ENCODE measurements at regions not wholly inside any gene's neighbourhood (a gene's known extent, or its start where the extent isn't known, plus 50 kb on each side); places are given as distances from the start of the nearest gene placed in this dataset.

DNA sequence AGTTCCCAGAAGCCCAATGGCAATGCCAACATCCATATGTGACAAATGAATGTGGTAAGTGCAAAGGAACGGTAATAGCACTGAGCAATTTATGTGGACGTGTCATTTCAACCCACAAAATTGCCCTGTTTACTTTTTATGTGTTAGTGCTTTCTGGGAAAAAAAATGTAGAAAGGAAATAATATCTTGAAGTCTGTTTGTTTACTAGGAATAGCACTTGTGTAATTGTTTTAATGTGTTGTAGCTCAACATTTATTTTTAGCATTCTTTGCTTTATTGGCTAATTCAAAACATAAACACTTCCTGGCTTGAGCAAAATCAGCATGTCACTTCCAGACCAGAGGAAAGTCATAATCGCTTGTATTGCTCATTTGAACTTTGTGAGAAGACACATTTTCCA is 224.8 kb upstream of the KCNK2 start:
- Histone ChIP-seq H3K27me3 (ENCODE audit: low read length) (no peaks in the 10 kb centered on the region), H3K79me2 (ENCODE audit: low read length) (no peaks in the 10 kb centered on the region), H3K9me3 (ENCODE audit: low read length) (no peaks in the 10 kb centered on the region), H3K4me3 (ENCODE audit: low read length) (no peak overlapping the region), H3K27ac (ENCODE audit: low read length) (no peak overlapping the region), H3K9me2 (replicated peaks; ENCODE audit: low read length) (no peaks in the 10 kb centered on the region), H3F3A (ENCODE audit: low read length, unreplicated experiment) (no peaks in the 10 kb centered on the region), H2AFZ (ENCODE audit: low read length) (no peak overlapping the region), H3K4me2 (ENCODE audit: low read length) (no peak overlapping the region), H4K20me1 (ENCODE audit: low read length) (no peaks in the 10 kb centered on the region), H3K36me3 (ENCODE audit: low read depth, low read length) (no peaks in the 10 kb centered on the region), H3K4me1 (ENCODE audit: insufficient read depth, low read length) (peaks cover 21% of the 10 kb centered on the region), H3K9ac (ENCODE audit: low read length) (no peak overlapping the region)
- ChIA-PET CTCF (no interaction called here), POLR2A (ENCODE audit: unreplicated experiment) (interaction anchor here (0.7 kb wide), 1 partner anchor 1856 kb away, joined by 3 read pairs; no protein-coding TSS in a partner anchor)
- intact Hi-C loops (cut with micrococcal nuclease): no loop called here
- ATAC-seq: peak; percentile 31; the same call in 1 of the 2 replicates
- DNase-seq: peak; percentile 61
- TF ChIP-seq EZH2 (IDR thresholded peaks at IDR 0.05; ENCODE audit: low read length, unreplicated experiment) (no peak), EZH2phosphoT487 (IDR thresholded peaks at IDR 0.05; ENCODE audit: borderline replicate concordance, low read length) (no peak)
- TF ChIP-seq, protein P1, sequence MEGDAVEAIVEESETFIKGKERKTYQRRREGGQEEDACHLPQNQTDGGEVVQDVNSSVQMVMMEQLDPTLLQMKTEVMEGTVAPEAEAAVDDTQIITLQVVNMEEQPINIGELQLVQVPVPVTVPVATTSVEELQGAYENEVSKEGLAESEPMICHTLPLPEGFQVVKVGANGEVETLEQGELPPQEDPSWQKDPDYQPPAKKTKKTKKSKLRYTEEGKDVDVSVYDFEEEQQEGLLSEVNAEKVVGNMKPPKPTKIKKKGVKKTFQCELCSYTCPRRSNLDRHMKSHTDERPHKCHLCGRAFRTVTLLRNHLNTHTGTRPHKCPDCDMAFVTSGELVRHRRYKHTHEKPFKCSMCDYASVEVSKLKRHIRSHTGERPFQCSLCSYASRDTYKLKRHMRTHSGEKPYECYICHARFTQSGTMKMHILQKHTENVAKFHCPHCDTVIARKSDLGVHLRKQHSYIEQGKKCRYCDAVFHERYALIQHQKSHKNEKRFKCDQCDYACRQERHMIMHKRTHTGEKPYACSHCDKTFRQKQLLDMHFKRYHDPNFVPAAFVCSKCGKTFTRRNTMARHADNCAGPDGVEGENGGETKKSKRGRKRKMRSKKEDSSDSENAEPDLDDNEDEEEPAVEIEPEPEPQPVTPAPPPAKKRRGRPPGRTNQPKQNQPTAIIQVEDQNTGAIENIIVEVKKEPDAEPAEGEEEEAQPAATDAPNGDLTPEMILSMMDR (conservative IDR thresholded peaks at IDR 0.05; ENCODE audit: low read depth, low read length): no peak
- BruUV-seq (replicated peaks): no TSS peak

DNA sequence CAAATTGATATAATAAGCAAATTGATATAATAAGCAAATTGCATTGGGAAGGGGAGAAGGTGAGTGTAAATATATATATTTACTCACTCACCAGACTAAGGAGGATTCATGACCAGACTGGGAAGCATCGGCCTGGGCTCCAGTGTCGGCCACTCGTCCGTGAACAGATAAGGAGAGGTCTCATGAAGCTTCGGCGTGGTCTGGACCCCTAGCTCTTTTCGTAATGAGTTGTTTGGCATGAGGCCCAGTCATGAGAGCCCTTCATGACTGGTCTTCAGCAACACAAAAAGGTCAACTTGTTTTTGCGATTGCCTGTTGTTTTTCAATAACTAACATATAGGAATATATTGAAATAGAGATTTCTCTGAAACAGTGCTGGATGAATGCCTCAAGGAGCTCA is 222.9 kb upstream of the KCNK2 start:
- ChIA-PET CTCF (interaction anchor here (0.6 kb wide), 1 partner anchor 51 kb away, joined by 4 read pairs; no protein-coding TSS in a partner anchor), POLR2A (ENCODE audit: unreplicated experiment) (interaction anchor here (0.6 kb wide), 1 partner anchor 51 kb away, joined by 22 read pairs; no protein-coding TSS in a partner anchor)
- H3K4me2 ChIP-seq (ENCODE audit: low read length): no peak overlapping the region
- no peaks in the 10 kb centered on the region for H3K36me3 ChIP-seq (ENCODE audit: low read depth, low read length)
- no peaks in the 10 kb centered on the region for H3K27me3 ChIP-seq (ENCODE audit: low read length)
- no peak overlapping the region for H3K9ac ChIP-seq (ENCODE audit: low read length)
- BruUV-seq (replicated peaks): no TSS peak
- H4K20me1 ChIP-seq (ENCODE audit: low read length): no peaks in the 10 kb centered on the region
- intact Hi-C loops (cut with micrococcal nuclease): loop anchor here (5.0 kb wide), 1 partner anchor 558 kb away; no protein-coding TSS in a partner anchor
- no peak overlapping the region for H3K4me3 ChIP-seq (ENCODE audit: low read length)
- no peaks in the 10 kb centered on the region for H3K9me3 ChIP-seq (ENCODE audit: low read length)
- TF ChIP-seq, protein P1 (conservative IDR thresholded peaks at IDR 0.05; ENCODE audit: low read depth, low read length): no peak
- TF ChIP-seq EZH2phosphoT487 (IDR thresholded peaks at IDR 0.05; ENCODE audit: borderline replicate concordance, low read length) (no peak), EZH2 (IDR thresholded peaks at IDR 0.05; ENCODE audit: low read length, unreplicated experiment) (no peak)
- no peaks in the 10 kb centered on the region for H3F3A ChIP-seq (ENCODE audit: low read length, unreplicated experiment)
- no peak overlapping the region for H3K27ac ChIP-seq (ENCODE audit: low read length)
- DNase-seq (no peak), ATAC-seq (no peak)
- no peak overlapping the region for H2AFZ ChIP-seq (ENCODE audit: low read length)
- H3K79me2 ChIP-seq (ENCODE audit: low read length): no peaks in the 10 kb centered on the region
- H3K9me2 ChIP-seq (replicated peaks; ENCODE audit: low read length): no peaks in the 10 kb centered on the region
- H3K4me1 ChIP-seq (ENCODE audit: insufficient read depth, low read length): peaks cover 34% of the 10 kb centered on the region

DNA sequence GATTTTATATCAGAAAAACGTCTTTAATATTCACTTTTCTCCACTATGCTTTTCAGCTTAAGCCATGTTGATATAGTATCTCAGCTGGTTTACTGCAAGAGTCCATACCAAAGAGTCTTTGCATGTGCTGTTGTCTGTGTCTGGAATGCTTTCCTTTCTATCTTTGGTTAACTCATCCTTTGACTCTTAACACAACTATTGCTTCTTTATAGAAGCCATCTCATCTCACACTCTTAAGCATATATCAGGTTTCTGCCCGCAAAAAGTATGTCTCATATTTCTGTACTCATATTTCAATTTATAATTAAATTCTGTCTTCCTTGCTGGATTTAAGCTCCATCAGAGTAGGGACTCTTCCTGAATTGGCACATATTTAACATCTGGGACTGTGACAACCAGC is 220.9 kb upstream of the KCNK2 start:
- peak overlapping the region; percentile 3; the same call in 1 of the 2 replicates for H2AFZ ChIP-seq (ENCODE audit: low read length)
- H3K9me3 ChIP-seq (ENCODE audit: low read length): no peaks in the 10 kb centered on the region
- H3K4me3 ChIP-seq (ENCODE audit: low read length): no peak overlapping the region; the same call in 1 of the 2 replicates
- ChIA-PET CTCF (no interaction called here), POLR2A (ENCODE audit: unreplicated experiment) (no interaction called here)
- H3K9me2 ChIP-seq (replicated peaks; ENCODE audit: low read length): no peaks in the 10 kb centered on the region
- TF ChIP-seq EZH2 (IDR thresholded peaks at IDR 0.05; ENCODE audit: low read length, unreplicated experiment): no peak
- TF ChIP-seq, protein P1 (conservative IDR thresholded peaks at IDR 0.05; ENCODE audit: low read depth, low read length): no peak
- TF ChIP-seq EZH2phosphoT487 (IDR thresholded peaks at IDR 0.05; ENCODE audit: borderline replicate concordance, low read length): no peak
- H3K4me2 ChIP-seq (ENCODE audit: low read length): peak overlapping the region; percentile 44
- BruUV-seq (replicated peaks): no TSS peak
- peak overlapping the region; percentile 53 for H3K27ac ChIP-seq (ENCODE audit: low read length)
- H4K20me1 ChIP-seq (ENCODE audit: low read length): no peaks in the 10 kb centered on the region
- no peaks in the 10 kb centered on the region for H3K27me3 ChIP-seq (ENCODE audit: low read length)
- no peak overlapping the region for H3K9ac ChIP-seq (ENCODE audit: low read length)
- 0 out of 2 replicates have a peak, but pooled peaks have one; percentile 7 for ATAC-seq
- peak; percentile 49 for DNase-seq
- intact Hi-C loops (cut with micrococcal nuclease): loop anchor here (5.0 kb wide), 1 partner anchor 556 kb away; no protein-coding TSS in a partner anchor
- H3K4me1 ChIP-seq (ENCODE audit: insufficient read depth, low read length): peaks cover 54% of the 10 kb centered on the region
- no peaks in the 10 kb centered on the region for H3K79me2 ChIP-seq (ENCODE audit: low read length)
- H3K36me3 ChIP-seq (ENCODE audit: low read depth, low read length): no peaks in the 10 kb centered on the region
- H3F3A ChIP-seq (ENCODE audit: low read length, unreplicated experiment): peaks cover 3% of the 10 kb centered on the region
